RWPE2 (cell line): ENCODE measurements at regions not wholly inside any gene's neighbourhood (a gene's known extent, or its start where the extent isn't known, plus 50 kb on each side); places are given as distances from the start of the nearest gene placed in this dataset.

Experiments
- ATAC-seq: fragments of 200-7000 bp; cut with Tn5 transposase; 3 replicates; pipeline ENCODE4 v1.9.1; 2021; ENCODE audit warnings: low read depth
- DNase-seq: peaks from one replicate; pipeline ENCODE4 v3.0.0-alpha.2; 2020; ENCODE audit warnings: low spot score
- H3K27ac ChIP-seq: fragments of 450-650 bp; 2 replicates; pipeline ENCODE4 v1.5.1; 2017; ENCODE audit warnings: mild to moderate bottlenecking; ENCODE audit not compliant: poor library complexity, severe bottlenecking
- H3K27me3 ChIP-seq: fragments of 250-450 bp; sonication (Bioruptor Pico); 2 replicates; pipeline ENCODE4 v1.5.1; 2021; ENCODE audit warnings: mild to moderate bottlenecking, moderate library complexity; ENCODE audit not compliant: insufficient read depth, poor library complexity, severe bottlenecking
- H3K36me3 ChIP-seq: fragments of 250-450 bp; sonication (Bioruptor Pico); 2 replicates; pipeline ENCODE4 v1.5.1; 2020; ENCODE audit warnings: low read depth, mild to moderate bottlenecking, moderate library complexity
- H3K4me1 ChIP-seq: fragments of 250-450 bp; sonication (Bioruptor Pico); 2 replicates; pipeline ENCODE4 v1.5.1; 2021; ENCODE audit warnings: mild to moderate bottlenecking, moderate library complexity; ENCODE audit not compliant: insufficient read depth, poor library complexity, severe bottlenecking
- H3K4me3 ChIP-seq: fragments of 250-450 bp; sonication (Bioruptor Pico); 2 replicates; pipeline ENCODE4 v1.5.1; 2021; ENCODE audit warnings: mild to moderate bottlenecking, moderate library complexity; ENCODE audit not compliant: severe bottlenecking
- H3K9me3 ChIP-seq: fragments of 250-450 bp; sonication (Bioruptor Pico); 2 replicates; pipeline ENCODE4 v1.5.1; 2021; ENCODE audit warnings: mild to moderate bottlenecking, moderate library complexity; ENCODE audit not compliant: severe bottlenecking
- TF ChIP-seq, protein P1 (sequence below): fragments of 450-650 bp; IDR thresholded peaks from one replicate; pipeline ENCODE4 v1.5.1; 2017; ENCODE audit warnings: mild to moderate bottlenecking, moderate library complexity; ENCODE audit not compliant: poor library complexity, severe bottlenecking

DNA sequence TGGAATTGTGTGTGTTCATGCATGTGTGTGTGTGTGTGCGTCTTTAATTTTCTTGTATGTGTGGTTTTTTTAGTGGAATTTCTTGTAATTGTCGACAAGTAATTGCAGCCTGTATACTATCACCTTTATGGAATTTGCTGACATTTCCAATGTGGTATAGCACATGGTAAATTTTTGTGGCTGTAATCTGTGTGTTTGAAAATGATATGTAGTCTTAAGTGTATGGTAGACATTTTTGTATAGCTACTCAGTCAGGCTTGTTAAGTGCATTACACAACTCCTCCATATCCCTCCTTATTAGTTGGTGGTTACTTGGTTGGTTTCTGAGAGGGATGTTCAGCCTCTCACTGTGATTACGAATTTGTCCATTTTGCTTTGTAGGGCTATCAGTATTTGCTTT is 384.5 kb upstream of the HSF2 start:
- no peak overlapping the region for H3K4me3 ChIP-seq
- H3K9me3 ChIP-seq = no peaks in the 10 kb centered on the region
- H3K27me3 ChIP-seq = no peaks in the 10 kb centered on the region
- ATAC-seq = peak; percentile 55; the same call in 2 of the 3 replicates
- TF ChIP-seq, protein P1, sequence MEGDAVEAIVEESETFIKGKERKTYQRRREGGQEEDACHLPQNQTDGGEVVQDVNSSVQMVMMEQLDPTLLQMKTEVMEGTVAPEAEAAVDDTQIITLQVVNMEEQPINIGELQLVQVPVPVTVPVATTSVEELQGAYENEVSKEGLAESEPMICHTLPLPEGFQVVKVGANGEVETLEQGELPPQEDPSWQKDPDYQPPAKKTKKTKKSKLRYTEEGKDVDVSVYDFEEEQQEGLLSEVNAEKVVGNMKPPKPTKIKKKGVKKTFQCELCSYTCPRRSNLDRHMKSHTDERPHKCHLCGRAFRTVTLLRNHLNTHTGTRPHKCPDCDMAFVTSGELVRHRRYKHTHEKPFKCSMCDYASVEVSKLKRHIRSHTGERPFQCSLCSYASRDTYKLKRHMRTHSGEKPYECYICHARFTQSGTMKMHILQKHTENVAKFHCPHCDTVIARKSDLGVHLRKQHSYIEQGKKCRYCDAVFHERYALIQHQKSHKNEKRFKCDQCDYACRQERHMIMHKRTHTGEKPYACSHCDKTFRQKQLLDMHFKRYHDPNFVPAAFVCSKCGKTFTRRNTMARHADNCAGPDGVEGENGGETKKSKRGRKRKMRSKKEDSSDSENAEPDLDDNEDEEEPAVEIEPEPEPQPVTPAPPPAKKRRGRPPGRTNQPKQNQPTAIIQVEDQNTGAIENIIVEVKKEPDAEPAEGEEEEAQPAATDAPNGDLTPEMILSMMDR = no peak
- H3K27ac ChIP-seq = no peak overlapping the region
- no peaks in the 10 kb centered on the region for H3K4me1 ChIP-seq
- no peaks in the 10 kb centered on the region for H3K36me3 ChIP-seq
- no peak for DNase-seq

DNA sequence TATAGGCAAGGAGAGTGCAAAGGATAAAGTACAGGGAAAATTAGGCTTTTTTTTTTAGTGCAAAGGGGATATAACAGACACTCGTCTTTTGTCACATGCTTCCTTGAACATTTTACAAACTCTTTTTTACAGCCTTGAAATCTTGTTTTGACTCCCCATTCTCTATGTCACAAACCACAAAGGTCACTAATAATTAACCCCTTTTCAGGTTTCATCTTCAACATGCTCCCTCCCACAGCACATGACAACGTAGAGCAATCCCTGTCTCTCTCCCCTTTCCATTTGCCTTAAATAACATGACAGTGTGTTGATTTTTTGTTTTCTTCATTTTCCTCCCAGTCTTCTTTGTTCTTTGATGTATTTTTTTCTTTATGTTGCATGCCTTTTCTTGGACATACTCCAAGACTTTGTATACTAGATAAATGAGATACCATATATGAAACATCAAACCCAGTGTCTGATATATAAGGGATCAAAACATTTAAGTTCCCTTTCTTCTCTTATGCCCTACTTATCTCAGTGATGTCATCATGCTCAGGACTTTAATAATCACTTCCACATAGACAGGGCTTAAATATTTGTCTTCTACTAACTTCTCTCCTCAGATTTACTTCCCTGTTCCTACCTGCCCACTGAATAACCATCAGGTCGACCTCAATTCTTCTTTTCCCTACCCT is 378.7 kb upstream of the HSF2 start:
- Histone ChIP-seq H3K4me1 (peaks cover 9% of the 10 kb centered on the region), H3K27ac (no peak overlapping the region), H3K36me3 (no peaks in the 10 kb centered on the region), H3K4me3 (no peak overlapping the region), H3K9me3 (no peaks in the 10 kb centered on the region), H3K27me3 (no peaks in the 10 kb centered on the region)
- ATAC-seq (no peak), DNase-seq (no peak)
- TF ChIP-seq, protein P1 = no peak

DNA sequence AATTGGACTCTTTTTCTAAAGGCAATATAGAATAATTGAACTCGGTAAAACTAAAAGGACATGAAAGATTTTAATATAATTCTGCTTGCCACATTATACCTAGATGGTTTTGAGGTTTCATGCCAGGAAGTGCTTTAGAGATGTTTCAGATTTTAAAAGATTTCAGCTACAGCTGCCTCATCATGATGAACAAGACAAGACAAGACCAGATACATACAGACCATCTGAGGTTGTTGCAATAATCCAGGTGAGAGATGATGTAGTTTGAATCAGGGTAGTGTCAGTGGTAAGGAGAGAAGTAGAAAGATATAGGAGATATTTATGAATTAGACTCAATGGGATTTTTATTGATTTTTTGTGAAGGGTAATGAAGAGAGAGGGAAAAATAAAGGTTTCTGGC is 374.3 kb upstream of the HSF2 start:
- ATAC-seq (peak; percentile 58), DNase-seq (no peak)
- H3K36me3 ChIP-seq = no peaks in the 10 kb centered on the region
- H3K4me1 ChIP-seq = peaks cover 13% of the 10 kb centered on the region
- no peak overlapping the region for H3K27ac ChIP-seq
- H3K9me3 ChIP-seq = no peaks in the 10 kb centered on the region
- H3K4me3 ChIP-seq = no peak overlapping the region
- H3K27me3 ChIP-seq = no peaks in the 10 kb centered on the region
- TF ChIP-seq, protein P1 = no peak

DNA sequence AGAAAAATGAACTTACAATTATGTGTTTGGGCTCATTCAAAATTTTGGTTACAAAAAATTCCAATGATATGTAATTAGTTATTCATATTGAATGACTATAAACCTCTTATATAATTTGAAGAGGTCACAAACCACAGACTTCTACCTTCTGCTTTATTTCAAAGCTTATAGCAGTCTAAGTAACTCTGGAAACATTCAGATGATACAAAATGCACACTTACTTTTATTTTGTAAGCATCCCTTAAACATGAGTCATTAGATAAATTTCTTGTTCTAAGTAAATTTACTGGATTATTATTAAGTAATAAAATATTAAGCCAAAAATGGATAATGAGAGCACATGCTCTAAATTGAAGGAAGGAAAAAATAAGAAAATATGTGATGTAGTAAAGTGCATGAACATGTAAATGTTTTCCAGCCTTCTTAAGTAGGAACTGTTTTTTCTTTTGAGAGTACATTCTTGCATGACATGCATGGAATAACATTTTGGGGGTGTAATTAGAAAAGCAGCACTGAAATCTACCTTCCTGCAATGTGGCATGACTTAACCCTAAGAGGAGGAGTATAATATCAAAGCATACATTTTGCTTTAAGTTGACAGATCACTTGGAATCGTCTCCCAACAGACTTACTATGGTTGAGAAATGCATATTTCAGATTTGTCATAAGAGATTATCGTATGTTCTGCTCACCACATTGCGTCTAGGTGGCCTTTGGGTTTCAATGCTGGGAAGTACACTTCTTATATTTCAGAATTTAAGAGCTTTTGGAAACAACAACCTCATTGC is 372.7 kb upstream of the HSF2 start:
- ATAC-seq = no peak
- DNase-seq = no peak
- Histone ChIP-seq H3K27ac (no peak overlapping the region), H3K9me3 (no peaks in the 10 kb centered on the region), H3K4me1 (peaks cover 13% of the 10 kb centered on the region), H3K27me3 (no peaks in the 10 kb centered on the region), H3K36me3 (no peaks in the 10 kb centered on the region), H3K4me3 (no peak overlapping the region)
- TF ChIP-seq, protein P1 = no peak
